Adipocyte (in vitro differentiated cells): ENCODE measurements at regions not wholly inside any gene's neighbourhood (a gene's known extent, or its start where the extent isn't known, plus 50 kb on each side); places are given as distances from the start of the nearest gene placed in this dataset.

Experiments
- DNase-seq: peaks from one replicate; pipeline ENCODE4 v3.0.0-alpha.2; 2015; ENCODE audit warnings: low read depth
- H3K27me3 ChIP-seq: replicated peaks from 2 replicates; pipeline ENCODE4 v1.7.0; 2013; ENCODE audit warnings: mild to moderate bottlenecking, low read length, moderate library complexity; ENCODE audit not compliant: control insufficient read depth, insufficient read depth
- H3K36me3 ChIP-seq: 2 replicates; pipeline ENCODE4 v1.7.0; 2013; ENCODE audit warnings: low read length, mild to moderate bottlenecking, moderate library complexity; ENCODE audit not compliant: control insufficient read depth, insufficient read depth, severe bottlenecking
- H3K4me1 ChIP-seq: 2 replicates; pipeline ENCODE4 v1.7.0; 2013; ENCODE audit warnings: mild to moderate bottlenecking, low read length, moderate library complexity; ENCODE audit not compliant: control insufficient read depth, insufficient read depth
- H3K4me3 ChIP-seq: 2 replicates; pipeline ENCODE4 v1.7.0; 2013; ENCODE audit warnings: mild to moderate bottlenecking, low read length, moderate library complexity
- H3K9ac ChIP-seq: 2 replicates; pipeline ENCODE4 v1.7.0; 2013; ENCODE audit warnings: mild to moderate bottlenecking, low read length, moderate library complexity
- H3K9me3 ChIP-seq: 2 replicates; pipeline ENCODE4 v1.7.0; 2013; ENCODE audit warnings: mild to moderate bottlenecking, low read length, moderate library complexity; ENCODE audit not compliant: control insufficient read depth

DNA sequence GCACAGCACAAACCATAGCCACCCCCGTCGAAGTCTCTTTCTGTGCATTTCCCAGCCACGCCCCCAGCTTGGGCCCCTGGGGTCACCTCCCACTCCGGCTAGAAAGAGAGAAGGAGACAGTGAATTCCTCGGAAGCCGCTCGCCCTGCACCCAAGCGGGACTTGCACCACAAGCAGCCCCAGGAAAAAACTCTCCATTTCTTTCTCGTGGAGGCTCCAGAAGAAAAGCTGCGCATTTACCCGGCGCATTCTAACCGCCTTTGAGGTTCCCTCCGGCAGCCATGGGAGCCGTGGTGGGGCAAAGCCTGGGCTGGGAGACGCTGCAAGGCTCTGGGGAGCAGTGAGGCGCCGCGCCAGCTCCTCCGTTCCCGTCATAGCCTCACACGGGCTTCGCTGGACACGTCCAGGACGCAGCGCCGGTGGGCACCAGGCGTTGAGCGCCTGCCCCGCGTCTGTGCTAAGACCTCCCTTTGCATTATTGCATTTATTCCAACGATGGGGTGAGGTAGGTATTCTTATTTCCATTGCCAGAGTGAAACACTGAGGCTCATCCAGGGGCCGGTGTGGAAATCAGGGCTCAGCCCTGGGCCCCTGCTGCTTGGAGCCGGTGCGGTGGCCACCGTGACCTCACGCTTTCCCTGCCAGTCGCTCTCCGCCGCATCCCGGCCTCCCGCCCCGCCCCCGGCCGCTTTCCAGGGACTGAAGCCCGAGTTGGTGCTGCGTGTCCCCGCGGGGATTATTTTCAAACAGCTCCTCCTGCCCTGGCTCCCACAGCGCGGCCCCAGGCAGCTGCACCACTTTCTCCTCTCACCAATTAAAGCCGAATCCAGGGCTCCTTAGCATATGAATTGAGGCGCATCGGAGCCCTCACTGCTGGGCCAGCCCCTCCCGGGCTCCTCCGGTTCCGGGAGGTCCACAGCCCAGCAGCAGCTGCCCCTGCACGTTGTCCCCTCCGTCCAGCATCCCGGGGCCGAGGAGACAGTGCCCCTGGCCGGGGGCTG lies 148.3 kb upstream of the AFDN start:
- H3K4me1 ChIP-seq = peaks cover 10% of the 10 kb centered on the region
- DNase-seq = no peak
- H3K4me3 ChIP-seq = peak overlapping the region; percentile 71

DNA sequence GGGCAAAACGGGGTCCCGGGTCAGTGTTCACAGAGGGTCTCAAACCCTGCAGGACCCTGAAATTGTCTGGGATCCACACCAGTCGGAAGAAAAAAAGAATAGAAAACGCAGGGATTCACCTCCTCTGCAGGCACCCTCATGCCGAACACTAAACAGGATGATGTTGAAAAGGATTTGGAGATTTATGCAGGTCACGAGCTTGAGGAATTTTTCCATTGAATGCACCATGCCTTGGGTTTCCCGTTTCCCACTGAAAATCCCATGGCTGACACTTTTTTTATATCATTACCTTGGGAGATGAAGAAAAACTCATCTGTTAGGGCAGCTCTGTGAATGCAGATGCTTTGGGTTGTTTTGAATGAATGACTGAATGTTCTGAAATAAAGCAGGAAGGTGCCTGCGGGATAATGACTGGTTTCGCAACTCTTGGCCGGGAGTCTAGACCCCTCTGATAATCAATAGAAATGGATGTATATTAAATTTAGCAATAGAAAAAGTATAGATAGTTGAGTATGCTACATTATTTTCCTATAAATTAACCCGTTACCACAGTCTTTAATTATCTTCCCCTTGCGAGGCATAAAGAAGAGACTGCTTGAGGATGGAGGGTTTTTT lies 147.5 kb upstream of the AFDN start:
- Histone ChIP-seq H3K4me3 (no peak overlapping the region), H3K4me1 (peaks cover 10% of the 10 kb centered on the region), H3K27me3 (peaks cover 50% of the 10 kb centered on the region), H3K9ac (no peak overlapping the region), H3K9me3 (no peaks in the 10 kb centered on the region), H3K36me3 (no peaks in the 10 kb centered on the region)
- DNase-seq = no peak

More for the DNA sequence above, 148.3 kb upstream of the AFDN start:
- Histone ChIP-seq H3K36me3 (no peaks in the 10 kb centered on the region), H3K9me3 (no peaks in the 10 kb centered on the region), H3K9ac (no peak overlapping the region), H3K27me3 (peaks cover 50% of the 10 kb centered on the region)

- Histone ChIP-seq H3K4me3 (no peak overlapping the region), H3K36me3 (no peaks in the 10 kb centered on the region), H3K27me3 (peaks cover 46% of the 10 kb centered on the region), H3K4me1 (peaks cover 10% of the 10 kb centered on the region), H3K9ac (no peak overlapping the region), H3K9me3 (no peaks in the 10 kb centered on the region)
- DNase-seq = no peak
Measured at GRCh38 chr6:167679790-167680604, 146.7 kb upstream of the AFDN start.

GRCh38 chr6:167680605-167681149 lies 146.0 kb upstream of the AFDN start:
- DNase-seq = no peak
- Histone ChIP-seq H3K9me3 (no peaks in the 10 kb centered on the region), H3K4me3 (no peak overlapping the region), H3K9ac (no peak overlapping the region), H3K4me1 (peaks cover 10% of the 10 kb centered on the region), H3K36me3 (no peaks in the 10 kb centered on the region), H3K27me3 (peaks cover 41% of the 10 kb centered on the region)

DNA sequence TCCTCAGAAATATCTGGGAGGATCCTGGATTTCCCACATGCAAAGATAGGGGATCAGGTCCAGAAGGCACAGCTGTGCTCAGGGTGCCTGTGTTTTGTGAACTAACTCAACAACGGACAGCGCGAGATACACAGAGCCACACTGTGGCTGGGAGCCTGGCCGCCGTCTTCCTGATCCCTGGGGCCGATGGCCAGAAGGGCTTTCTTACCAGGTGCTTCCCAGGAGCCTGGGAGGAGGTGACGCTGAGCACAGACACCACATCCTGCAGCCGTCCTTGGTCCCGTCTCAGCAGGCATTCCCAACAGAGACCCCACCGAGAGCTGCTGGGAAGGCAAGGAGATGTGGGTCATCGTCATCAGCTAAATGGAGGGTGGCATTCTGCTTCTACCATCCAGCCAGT lies 144.6 kb upstream of the AFDN start:
- Histone ChIP-seq H3K9me3 (no peaks in the 10 kb centered on the region), H3K4me1 (peaks cover 10% of the 10 kb centered on the region), H3K4me3 (no peak overlapping the region), H3K9ac (no peak overlapping the region), H3K27me3 (peaks cover 26% of the 10 kb centered on the region), H3K36me3 (no peaks in the 10 kb centered on the region)
- DNase-seq = no peak

GRCh38 chr6:167682546-167683027 lies 144.1 kb upstream of the AFDN start:
- Histone ChIP-seq H3K4me3 (no peak overlapping the region), H3K27me3 (peaks cover 24% of the 10 kb centered on the region), H3K36me3 (no peaks in the 10 kb centered on the region), H3K9ac (no peak overlapping the region), H3K9me3 (no peaks in the 10 kb centered on the region), H3K4me1 (peaks cover 10% of the 10 kb centered on the region)
- DNase-seq = no peak

DNA sequence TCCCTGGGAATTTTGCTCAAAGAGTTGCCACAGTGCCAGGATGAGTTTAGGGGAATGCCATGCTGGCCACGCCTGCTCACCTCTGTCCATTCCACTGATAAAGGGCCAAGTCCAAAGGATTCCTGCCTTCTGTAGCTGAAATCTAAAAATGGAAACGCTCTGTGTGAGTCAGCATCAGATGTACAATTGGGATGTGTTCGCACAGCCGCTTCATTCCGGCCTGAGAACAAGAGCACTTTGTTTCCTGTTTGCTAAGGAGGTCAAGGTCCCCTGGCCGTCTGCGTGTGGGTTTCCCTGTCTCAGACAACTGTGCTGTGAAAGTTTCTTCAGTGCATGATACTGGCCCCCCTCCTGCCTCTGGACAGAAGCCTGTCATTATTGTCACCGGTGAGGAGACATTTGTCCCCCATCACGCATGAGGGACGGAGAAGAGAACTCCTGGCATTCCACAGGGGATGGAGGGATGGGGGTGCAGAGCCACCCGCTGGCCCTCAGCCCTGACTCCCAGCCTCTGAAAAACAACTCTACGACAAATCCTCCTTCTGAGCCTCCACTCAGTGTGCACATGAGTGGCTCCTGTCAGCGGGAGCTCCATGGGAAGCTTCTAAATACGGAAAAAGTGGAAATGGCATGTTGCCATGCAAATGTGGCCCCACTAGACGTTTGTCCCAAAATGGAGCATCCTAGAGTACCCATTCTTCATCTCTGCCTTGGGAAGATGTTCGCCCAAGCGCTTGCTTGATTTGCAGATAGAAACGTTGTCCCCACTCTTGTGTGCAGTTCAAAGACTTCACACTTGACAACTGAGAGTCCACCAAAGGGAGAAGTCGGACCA lies 143.5 kb upstream of the AFDN start:
- Histone ChIP-seq H3K9ac (no peak overlapping the region), H3K27me3 (peaks cover 24% of the 10 kb centered on the region), H3K9me3 (no peaks in the 10 kb centered on the region), H3K4me1 (peaks cover 6% of the 10 kb centered on the region), H3K36me3 (no peaks in the 10 kb centered on the region), H3K4me3 (no peak overlapping the region)
- DNase-seq = no peak

DNA sequence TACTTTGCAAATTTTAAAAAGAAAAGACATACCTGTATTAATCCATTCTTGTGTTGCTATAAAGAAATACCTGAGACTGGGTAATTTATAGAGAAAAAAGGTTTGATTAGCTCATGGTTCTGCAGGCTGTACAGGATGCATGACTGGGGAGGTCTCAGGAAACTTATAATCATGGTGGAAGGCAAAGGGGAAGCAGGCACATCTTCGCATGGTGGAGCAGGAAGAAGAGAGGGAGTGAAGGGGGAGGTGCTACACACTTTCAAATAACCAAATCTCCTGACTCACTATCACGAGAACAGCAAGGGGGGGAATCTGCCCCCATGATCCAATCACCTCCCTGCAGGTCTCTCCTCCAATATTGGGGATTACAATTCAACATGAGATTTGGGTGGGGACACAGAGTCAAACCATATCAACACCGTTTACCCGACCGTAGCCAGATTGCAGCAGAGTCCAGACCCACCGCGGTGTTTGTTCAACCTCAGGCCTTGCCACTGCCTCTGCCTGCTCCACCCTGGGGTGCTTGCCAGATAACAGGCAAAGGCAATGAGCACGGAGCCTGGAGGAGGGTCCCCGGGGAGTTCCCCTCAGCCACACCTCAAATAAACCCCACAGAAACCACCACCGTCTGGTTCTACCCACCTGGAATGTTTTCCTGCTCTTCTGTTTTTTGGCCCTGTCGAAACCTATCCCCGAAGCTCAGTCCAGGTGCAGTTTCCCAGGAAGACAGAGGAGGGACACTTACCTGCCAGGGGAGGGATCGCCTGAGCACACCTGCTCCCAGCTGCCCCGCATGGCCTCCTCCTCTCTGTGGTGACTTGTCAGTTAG lies 142.2 kb upstream of the AFDN start:
- Histone ChIP-seq H3K9me3 (no peaks in the 10 kb centered on the region), H3K4me1 (no peaks in the 10 kb centered on the region), H3K27me3 (peaks cover 22% of the 10 kb centered on the region), H3K36me3 (no peaks in the 10 kb centered on the region), H3K4me3 (no peak overlapping the region), H3K9ac (no peak overlapping the region)
- DNase-seq = no peak

GRCh38 chr6:167685654-167686053 lies 141.1 kb upstream of the AFDN start:
- no peaks in the 10 kb centered on the region for H3K9me3 ChIP-seq
- H3K36me3 ChIP-seq = no peaks in the 10 kb centered on the region
- no peak for DNase-seq
- H3K9ac ChIP-seq = no peak overlapping the region
- H3K4me1 ChIP-seq = peaks cover 5% of the 10 kb centered on the region
- peaks cover 22% of the 10 kb centered on the region for H3K27me3 ChIP-seq
- no peak overlapping the region for H3K4me3 ChIP-seq
